GM19467 (cell line): ENCODE measurements at regions not wholly inside any gene's neighbourhood (a gene's known extent, or its start where the extent isn't known, plus 50 kb on each side); places are given as distances from the start of the nearest gene placed in this dataset.

Source experiments
- ATAC-seq: cut with Tn5 transposase; IDR thresholded peaks from one replicate; pipeline ENCODE4 v1.9.1; 2021; ENCODE audit warnings: mild to moderate bottlenecking, moderate library complexity; ENCODE audit not compliant: unreplicated experiment

GRCh38 chr3:175911937-175912336 lies 1052.8 kb downstream of the NAALADL2 start:
- ATAC-seq = no peak

GRCh38 chr3:175902226-175902625 lies 1043.1 kb downstream of the NAALADL2 start:
- no peak for ATAC-seq

- no peak for ATAC-seq
These were observed 1039.1 kb downstream of the NAALADL2 start for GRCh38 chr3:175898194-175898593.

GRCh38 chr3:175896655-175897054 lies 1037.5 kb downstream of the NAALADL2 start:
- ATAC-seq = no peak

DNA sequence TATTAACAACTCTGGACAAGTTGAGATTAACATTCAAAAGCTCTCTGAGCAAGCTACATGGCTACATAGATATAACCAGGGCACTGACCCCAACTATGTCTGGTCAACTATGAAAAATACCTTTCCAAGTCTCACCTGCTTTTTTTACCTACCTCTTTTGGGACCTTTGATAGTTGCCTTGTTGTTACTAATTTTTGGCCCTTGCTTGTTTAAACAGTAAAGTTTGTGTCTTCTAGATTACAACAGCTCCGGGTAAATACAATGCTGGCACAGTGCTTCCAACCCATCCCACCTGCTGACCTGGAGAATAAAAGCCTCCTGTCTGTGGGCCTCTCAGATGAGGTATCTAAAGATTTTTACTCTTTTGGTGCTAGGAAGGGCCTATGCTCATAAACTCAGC lies 1036.6 kb downstream of the NAALADL2 start:
- ATAC-seq = no peak

GRCh38 chr3:175893566-175893965 lies 1034.4 kb downstream of the NAALADL2 start:
- no peak for ATAC-seq

GRCh38 chr3:175890066-175890465 lies 1030.9 kb downstream of the NAALADL2 start:
- ATAC-seq = no peak

DNA sequence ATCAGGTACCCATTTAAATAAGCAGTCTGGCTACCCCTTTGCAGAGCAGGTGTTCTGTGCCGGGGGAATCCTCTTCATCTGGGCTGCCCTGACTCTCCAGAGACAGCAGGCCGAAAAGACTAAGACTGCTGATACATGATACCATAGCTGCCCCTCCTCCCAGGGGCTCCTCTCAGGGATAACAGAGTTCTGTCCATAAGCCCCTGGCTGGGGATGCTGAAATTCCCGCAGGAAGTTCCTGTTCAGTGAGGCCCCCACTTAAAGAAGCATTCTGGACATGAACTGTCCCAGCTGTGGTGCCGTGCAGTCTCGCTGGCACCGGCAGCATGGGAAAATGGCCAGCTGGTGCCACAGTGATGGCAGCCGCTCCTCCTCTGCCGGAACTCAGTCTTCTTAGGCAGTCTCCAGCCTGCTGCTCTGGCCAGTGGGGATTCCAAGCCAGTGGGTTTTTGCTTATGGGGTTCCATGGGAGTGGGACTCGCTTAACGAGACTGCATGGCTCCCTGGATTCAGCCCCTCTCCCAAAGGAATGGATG lies 1026.2 kb downstream of the NAALADL2 start:
- ATAC-seq = no peak

DNA sequence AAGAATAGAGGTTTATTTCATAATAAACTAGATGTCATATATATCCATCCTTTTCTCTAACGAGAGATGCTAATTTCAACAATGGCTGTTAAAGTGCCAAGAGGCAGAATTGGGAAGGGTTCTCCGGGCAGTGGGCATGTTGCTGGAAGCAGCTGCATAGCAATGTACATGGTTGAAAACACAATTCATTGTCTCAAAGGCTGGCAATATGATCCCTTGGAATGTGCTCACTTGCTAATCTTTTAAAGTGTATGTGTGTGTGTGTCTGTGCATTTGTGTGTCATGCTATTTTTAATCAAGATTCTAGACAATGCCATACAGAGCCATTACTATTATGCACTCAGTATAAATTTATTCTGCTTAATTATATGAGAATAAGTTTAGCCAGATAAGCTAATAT lies 1020.3 kb downstream of the NAALADL2 start:
- ATAC-seq = no peak

- ATAC-seq = no peak
These were observed 1010.3 kb downstream of the NAALADL2 start for GRCh38 chr3:175869404-175869803.

- no peak for ATAC-seq
These were observed 1009.5 kb downstream of the NAALADL2 start for GRCh38 chr3:175868626-175869025.

DNA sequence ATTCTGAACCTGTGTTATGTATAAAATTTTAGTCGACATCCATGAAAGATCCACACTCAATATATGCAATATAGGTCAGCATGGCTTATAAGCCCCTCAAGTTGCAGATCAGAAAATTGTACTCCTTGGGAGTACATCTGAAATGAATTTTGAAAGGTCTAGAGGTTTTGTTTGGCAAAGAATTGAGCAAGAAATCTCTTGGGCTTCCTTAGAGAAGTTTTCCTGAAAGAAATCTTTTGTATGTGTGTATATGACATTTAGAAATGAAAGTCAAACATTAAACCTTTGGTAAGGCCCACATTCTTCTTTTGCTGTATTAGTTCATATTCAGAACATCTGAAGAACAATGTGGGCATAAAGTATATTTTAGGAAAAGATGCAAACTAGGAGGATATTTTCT lies 1006.6 kb downstream of the NAALADL2 start:
- ATAC-seq = no peak

GRCh38 chr3:175861916-175862315 lies 1002.8 kb downstream of the NAALADL2 start:
- ATAC-seq = no peak
